ENCODE measurements at regions not wholly inside any gene's neighbourhood (a gene's known extent, or its start where the extent isn't known, plus 50 kb on each side); places are given as distances from the start of the nearest gene placed in this dataset.
"Not testable (repeated sequence)": the region's sequence is repeated elsewhere in the genome, so short reads cannot be mapped to it uniquely, and the experiment has no call there.

- DNase-seq: no peak
Measured at GRCh38 chr14:49366416-49366815, 219.8 kb downstream of the RPS29 start.

DNA sequence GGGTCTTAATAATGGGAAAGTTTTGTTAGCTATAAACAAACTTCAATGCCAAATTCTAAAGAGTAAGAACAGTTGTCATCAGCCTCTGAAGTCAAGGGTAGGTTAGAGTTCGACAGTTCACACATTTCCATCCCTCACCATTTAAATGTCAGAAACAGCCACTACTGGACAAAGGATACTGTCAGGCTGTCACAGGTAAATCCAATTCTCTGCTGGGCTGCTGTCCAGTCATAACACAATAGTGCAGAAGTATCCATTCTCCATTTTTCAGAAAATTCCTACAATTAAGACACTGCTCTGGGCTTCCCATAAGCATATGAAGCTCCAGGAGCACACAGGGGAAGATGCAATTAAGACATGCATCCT, 221.4 kb downstream of the RPS29 start:
- no peak for DNase-seq

DNA sequence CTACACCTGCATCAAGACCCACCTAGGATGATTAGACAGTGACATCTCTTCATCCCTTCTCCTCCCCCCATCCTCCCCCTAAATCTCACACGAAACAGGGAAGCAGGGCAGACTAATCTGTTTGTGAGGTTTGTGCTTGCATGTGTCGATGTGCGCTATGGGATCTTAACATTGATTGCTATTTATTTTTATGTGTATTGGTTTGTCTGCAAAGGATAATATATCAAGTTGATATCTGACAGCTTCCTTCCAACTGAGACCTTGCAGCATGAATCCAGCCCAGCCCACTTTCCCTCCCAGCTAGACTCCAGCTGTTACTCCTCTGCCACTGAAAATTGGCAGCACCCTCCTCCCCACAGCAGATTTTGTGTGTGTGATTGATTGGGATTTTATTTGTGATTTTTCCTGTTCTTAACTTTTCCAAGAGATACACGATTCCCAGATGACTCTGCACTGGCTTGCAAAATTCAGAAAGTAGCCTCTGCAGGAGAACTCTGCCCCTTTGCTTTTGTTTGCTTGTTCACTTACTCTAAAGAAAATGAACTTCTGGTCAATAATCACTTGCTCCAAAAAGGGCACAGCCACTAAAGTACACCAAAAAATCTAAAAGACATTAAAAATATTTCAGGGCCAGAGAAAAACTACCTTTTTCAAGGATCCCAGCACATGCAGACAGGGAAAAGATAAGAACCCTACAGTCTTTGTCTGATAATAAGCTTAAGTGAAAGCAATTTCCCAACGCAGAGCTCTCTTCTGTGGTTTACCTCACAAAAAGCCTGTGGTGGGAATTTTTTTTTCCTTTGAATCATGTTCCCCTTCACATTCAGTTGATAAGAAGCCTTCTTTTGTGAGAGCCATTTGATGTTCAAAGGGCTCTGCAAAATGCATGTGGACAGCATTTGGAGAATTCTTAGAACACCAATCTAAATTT, 222.1 kb downstream of the RPS29 start:
- no peak for DNase-seq

DNA sequence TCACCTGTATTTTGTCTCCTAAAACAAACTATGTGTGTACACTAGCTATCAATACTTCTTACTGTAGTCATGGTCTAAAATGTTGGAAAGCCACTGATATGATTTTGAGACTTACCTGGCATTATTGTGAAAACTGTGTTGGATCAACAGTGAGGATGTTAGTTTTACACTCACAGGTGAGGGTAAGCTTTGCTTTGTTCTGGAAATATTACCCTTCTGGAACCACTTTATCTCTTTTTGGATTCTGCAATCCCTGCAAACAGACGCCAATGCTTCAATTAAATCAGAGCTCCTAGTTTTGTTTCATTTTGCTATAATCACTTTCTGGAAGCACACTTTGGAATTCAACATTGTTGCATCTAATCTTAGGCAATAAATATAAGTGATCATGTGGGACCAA, 223.3 kb downstream of the RPS29 start:
- DNase-seq: no peak

DNA sequence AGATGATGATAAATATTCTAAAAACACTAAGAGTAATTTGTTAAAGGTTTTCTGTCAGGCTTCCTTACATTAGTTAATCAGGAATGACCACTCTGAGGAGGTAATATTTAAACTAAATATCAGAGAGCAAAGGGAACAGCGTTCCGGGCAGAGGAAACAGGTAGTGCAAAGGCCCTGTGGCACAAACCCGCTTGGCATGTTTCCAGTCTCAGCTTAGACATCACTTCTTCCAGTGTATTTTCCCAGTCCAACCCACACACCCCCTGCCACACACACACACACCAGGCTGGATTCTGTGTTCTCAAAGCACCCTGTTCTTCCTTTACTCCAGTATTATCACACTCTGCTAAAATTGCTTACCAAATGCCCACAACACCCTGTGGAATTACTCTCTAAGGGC, 247.1 kb downstream of the RPS29 start:
- no peak for DNase-seq

- DNase-seq: no peak
Measured at GRCh38 chr14:49319810-49320209, 266.4 kb downstream of the RPS29 start.

DNA sequence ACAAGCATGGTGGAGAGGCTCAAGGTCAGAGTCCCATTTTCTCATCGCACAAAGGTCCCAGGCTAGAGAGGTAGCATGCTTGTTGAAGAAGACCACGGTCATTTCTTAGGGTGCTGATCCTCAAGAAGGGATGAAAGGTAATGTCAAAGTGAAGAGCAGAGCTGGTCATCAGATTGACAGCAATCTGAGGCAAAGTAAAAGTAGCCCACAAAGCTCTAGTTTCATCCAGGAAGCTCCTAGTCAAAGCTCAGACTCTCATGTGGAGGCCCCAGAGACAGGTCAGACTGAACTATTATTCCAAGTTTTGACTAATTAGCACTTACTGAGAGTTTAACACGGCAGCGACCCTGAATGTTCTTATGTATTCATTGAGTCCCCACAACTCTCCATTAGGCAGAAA, 270.6 kb downstream of the RPS29 start:
- DNase-seq: no peak

DNA sequence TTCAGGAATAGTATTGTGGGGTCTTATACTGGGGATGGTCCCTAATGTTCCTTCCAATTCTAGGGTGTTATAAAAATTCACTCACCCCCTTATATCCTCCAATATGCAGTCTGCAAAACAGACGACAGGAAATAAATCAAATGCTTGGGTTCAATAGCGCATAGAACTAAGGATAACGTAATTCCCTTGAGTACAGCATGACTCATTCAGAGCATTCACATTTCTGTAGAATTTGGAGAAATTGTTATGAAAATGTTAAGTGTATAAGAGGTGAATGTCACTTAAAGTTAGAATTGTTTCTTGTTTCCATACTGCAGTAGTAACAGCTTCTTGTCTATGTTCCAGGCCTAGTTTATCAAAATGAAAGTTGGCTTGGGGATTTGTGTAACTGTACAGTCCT, 271.4 kb downstream of the RPS29 start:
- DNase-seq: no peak

- no peak for DNase-seq
Measured at GRCh38 chr14:49313108-49313507, 273.1 kb downstream of the RPS29 start.

- no peak for DNase-seq
Measured at GRCh38 chr14:49310298-49310697, 275.9 kb downstream of the RPS29 start.

DNA sequence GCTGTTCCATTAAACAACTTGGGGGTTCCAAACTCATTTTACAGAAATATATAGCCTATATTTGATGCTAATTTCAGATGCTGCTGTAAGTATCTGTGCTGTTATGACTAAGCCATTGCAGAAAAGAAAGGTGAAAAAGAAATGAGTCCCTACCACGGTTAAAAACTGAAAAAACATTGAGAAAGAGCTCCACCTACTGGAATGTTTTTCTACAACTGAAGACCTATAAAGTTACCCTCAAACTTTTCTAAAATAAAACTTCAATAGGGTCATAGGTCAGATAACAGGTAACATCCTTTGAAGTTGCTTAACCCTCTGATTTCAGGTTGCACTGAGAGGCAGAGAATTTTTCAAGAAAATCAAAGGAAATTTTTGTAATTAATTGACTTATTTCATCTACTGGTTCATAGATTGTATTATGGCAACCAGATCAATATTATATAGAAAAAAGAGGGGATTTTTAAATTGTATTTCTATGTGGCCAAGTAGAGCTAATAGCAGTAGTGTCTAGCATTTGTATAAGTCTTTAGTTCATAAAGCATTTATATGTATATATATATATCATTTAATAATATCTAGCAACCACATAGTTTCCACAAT, 279.9 kb downstream of the RPS29 start:
- peak; percentile 54 for DNase-seq

GRCh38 chr14:49303946-49304516, 282.1 kb downstream of the RPS29 start:
- DNase-seq: no peak

- no peak for DNase-seq
Measured at GRCh38 chr14:49297102-49297501, 289.1 kb downstream of the RPS29 start.

GRCh38 chr14:49294621-49295148, 291.5 kb downstream of the RPS29 start:
- no peak for DNase-seq

DNA sequence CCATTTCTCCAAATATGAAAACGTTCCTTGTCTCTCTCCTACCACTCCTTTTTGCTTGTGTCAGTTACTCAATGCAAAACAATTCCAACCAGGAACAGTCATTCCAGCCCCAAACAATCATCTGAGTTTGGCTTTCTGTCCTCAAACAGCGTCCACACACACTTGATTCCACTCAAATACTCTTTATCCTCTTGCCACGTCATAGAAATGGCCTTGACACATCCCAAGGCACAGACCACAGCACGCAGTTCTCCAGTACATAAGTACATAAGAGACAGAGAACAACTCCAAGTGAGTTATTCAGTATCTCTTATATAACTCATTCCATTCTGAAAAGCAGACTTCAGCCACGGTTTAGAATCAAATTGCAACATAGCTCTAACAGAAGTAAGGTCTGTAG, 299.2 kb downstream of the RPS29 start:
- DNase-seq: no peak

- no peak for DNase-seq
Measured at GRCh38 chr14:49286257-49286983, 299.8 kb downstream of the RPS29 start.

DNA sequence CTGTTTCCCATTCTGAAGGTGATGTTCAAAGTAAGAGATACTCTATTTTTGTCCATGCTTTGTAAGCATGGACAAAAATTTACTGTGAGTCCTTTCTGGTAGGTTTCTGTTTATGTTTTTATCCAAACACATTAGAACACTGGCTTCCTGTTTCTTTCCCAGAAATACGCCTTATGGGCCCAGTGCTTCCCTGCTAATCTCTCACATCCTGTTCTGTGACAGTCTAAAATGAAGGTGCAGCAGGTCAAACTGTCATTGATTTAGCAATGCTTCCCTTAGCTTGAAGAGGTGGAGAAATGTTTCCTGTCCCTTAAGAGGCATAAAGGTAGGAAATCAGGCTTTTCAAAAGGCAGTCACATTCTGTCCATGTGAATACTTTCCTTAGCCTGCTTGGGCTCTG, 305.6 kb downstream of the RPS29 start:
- DNase-seq: no peak

DNA sequence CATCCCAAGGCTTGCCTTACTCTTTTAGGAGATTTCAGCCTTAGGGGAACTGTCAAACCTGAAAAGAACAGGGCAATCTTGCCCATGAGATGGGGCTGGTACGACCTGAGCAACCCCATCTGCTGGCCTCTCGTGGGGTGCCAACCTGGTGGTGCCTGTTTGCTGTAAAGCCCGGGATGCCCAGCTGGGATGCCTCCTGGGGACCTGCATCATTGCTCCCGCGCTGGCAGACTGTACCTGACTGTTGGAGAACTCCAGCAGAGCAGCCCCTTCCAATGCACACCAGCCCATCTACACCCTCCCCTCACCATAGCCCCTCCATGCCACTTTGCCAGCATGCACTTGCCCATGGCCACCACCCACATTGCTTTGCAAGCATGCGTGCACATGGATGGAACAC, 335.7 kb downstream of the RPS29 start:
- DNase-seq: no peak

GRCh38 chr14:49250109-49250508, 336.1 kb downstream of the RPS29 start:
- no peak for DNase-seq

DNA sequence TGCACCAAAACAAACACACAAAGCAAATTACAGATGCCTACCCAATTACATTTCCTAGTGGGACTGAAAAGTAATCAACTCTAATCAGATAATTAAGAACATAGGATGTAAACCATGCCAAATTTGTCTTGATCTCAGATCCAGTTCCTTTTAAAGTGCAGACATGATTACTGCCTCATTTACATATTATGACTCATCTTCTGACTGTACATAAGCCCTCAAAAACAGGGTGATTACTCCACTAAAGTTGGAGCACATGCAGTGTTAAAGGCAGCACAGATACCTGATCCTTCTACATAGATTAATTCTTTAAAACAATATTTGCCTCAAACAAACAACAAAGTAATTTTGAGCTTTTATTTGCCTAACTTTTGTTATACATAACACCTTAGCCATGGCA, 337.2 kb downstream of the RPS29 start:
- DNase-seq: no peak

- not testable (repeated sequence) for DNase-seq
Measured at GRCh38 chr14:49243777-49244176, 342.4 kb downstream of the RPS29 start.

- no peak for DNase-seq
Measured at GRCh38 chr14:49240383-49240782, 345.8 kb downstream of the RPS29 start.

DNA sequence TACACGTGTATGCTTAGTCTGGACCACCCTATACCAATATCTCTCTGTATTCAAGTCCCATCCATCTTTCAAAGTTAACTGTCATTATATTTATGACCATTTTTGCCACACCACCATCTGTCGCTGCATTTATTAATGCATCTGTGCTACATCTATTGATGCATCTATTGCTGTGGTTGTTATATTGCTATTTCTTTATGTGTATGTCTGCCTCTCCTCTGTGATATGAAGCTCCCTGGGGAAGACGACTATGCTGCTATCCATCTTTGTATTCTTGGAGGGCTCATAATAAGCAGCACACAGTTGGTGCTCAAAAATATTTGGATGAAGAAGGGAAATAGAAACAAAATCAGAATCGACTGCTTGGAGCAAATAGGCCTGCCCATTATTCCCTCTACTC, 357.6 kb downstream of the RPS29 start:
- DNase-seq: no peak

All from activated CD4-positive, alpha-beta T cell treated with anti-CD3 and anti-CD28 coated beads, Interleukin-2, amount 50 U/mL, for 16 hours (primary cell).